Left ventricle myocardium inferior (tissue), 1 donor: ENCODE measurements at regions not wholly inside any gene's neighbourhood (a gene's known extent, or its start where the extent isn't known, plus 50 kb on each side); places are given as distances from the start of the nearest gene placed in this dataset.

Experiments used
- DNase-seq: peaks from one replicate; pipeline ENCODE4 v3.0.0-alpha.2; 2020
- H3K27ac ChIP-seq: fragments of 200-600 bp; replicated peaks from 2 replicates; pipeline ENCODE4 v1.8.0; 2021
- H3K27me3 ChIP-seq: fragments of 200-600 bp; 2 replicates; pipeline ENCODE4 v1.8.0; 2021; ENCODE audit warnings: low read depth
- H3K36me3 ChIP-seq: fragments of 200-600 bp; 2 replicates; pipeline ENCODE4 v1.8.0; 2021
- H3K4me1 ChIP-seq: fragments of 200-600 bp; 2 replicates; pipeline ENCODE4 v1.8.0; 2021
- H3K4me3 ChIP-seq: fragments of 200-600 bp; 2 replicates; pipeline ENCODE4 v1.8.0; 2021; ENCODE audit warnings: mild to moderate bottlenecking, moderate library complexity
- H3K9me3 ChIP-seq: fragments of 200-600 bp; replicated peaks from 2 replicates; pipeline ENCODE4 v1.8.0; 2021
- intact Hi-C: fragments of 100-400 bp; cut with micrococcal nuclease; formaldehyde crosslinking; loops from one replicate; pipeline ENCODE4 v1.11.0; 2022
- TF ChIP-seq, protein P1 (sequence below): fragments of 200-600 bp; IDR thresholded peaks from 2 replicates; pipeline ENCODE4 v1.8.0; 2021; ENCODE audit warnings: antibody characterized with exemption, mild to moderate bottlenecking, borderline replicate concordance
- donor health status: DM: no; HTN: yes; CAD: no; lungs with severe emphysema.

DNA sequence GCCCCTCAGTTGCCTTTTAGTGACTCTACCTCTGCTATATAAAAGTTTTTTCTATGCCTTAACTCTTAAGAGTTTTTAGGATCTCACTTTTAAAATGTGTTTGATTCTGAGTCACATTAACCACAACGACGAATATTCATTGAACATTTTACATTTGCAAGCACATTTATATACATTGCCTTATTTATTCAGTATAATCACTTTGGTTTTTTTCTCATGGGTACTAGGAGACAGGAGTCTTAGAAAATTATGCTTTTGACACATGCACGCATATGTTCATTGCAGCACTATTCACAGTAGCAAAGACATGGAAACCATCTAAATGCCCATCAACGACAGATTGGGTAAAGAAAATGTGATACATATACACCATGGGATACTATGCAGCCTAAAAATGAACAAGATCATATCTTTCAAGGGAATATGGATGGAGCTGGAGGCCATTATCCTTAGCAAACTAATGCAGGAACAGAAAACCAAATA, 236.9 kb upstream of the SPAG17 start:
- TF ChIP-seq, protein P1, sequence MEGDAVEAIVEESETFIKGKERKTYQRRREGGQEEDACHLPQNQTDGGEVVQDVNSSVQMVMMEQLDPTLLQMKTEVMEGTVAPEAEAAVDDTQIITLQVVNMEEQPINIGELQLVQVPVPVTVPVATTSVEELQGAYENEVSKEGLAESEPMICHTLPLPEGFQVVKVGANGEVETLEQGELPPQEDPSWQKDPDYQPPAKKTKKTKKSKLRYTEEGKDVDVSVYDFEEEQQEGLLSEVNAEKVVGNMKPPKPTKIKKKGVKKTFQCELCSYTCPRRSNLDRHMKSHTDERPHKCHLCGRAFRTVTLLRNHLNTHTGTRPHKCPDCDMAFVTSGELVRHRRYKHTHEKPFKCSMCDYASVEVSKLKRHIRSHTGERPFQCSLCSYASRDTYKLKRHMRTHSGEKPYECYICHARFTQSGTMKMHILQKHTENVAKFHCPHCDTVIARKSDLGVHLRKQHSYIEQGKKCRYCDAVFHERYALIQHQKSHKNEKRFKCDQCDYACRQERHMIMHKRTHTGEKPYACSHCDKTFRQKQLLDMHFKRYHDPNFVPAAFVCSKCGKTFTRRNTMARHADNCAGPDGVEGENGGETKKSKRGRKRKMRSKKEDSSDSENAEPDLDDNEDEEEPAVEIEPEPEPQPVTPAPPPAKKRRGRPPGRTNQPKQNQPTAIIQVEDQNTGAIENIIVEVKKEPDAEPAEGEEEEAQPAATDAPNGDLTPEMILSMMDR, result no peak
- H3K4me3 ChIP-seq, result no peak overlapping the region
- intact Hi-C loops, result no loop called here
- H3K27me3 ChIP-seq, result no peaks in the 10 kb centered on the region
- no peaks in the 10 kb centered on the region for H3K9me3 ChIP-seq
- H3K4me1 ChIP-seq, result no peaks in the 10 kb centered on the region
- no peak for DNase-seq
- no peak overlapping the region for H3K27ac ChIP-seq
- H3K36me3 ChIP-seq, result no peaks in the 10 kb centered on the region

DNA sequence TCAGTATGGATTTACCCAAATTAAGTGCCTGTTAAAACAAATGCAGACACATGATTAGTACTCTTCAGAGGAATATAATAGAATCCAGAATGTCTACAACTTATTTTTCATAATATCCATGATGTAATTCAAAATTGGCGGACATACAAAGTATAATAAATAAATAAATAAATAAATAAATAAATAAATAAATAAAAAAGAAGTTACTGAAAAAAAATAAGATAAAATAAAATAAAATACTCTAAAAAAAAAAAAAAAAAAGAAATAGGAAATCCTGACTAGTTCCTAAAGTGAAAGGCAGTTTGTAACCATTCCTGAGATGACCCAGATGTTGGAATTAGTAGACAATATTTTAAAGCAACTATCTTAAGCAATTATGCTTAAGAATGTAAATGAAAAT, 219.0 kb upstream of the SPAG17 start:
- Histone ChIP-seq H3K27ac (no peak overlapping the region), H3K27me3 (no peaks in the 10 kb centered on the region), H3K4me1 (no peaks in the 10 kb centered on the region), H3K36me3 (no peaks in the 10 kb centered on the region), H3K4me3 (no peak overlapping the region), H3K9me3 (peaks cover 31% of the 10 kb centered on the region)
- TF ChIP-seq, protein P1, result no peak
- no peak for DNase-seq
- intact Hi-C loops, result no loop called here

DNA sequence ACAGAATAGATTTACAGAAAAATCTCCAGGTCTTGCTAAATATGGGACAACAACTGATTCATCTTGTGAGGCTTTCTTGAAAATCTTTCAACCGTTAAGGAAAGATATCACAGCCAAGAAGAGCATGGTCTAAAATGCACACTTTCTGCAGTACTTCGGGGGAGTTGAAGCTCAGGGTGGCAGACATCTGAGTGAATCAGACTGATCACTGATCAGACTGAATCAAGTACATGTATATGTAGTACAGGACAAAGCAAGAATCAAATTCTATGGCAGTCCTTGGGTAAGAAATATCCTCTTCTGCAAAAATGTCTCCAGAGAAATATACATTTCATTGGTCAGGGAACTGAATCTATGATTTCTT, 212.4 kb upstream of the SPAG17 start:
- Histone ChIP-seq H3K4me3 (no peak overlapping the region), H3K27me3 (no peaks in the 10 kb centered on the region), H3K36me3 (no peaks in the 10 kb centered on the region), H3K9me3 (no peaks in the 10 kb centered on the region), H3K4me1 (peaks cover 5% of the 10 kb centered on the region), H3K27ac (no peak overlapping the region)
- DNase-seq, result no peak
- intact Hi-C loops, result no loop called here
- TF ChIP-seq, protein P1, result no peak

DNA sequence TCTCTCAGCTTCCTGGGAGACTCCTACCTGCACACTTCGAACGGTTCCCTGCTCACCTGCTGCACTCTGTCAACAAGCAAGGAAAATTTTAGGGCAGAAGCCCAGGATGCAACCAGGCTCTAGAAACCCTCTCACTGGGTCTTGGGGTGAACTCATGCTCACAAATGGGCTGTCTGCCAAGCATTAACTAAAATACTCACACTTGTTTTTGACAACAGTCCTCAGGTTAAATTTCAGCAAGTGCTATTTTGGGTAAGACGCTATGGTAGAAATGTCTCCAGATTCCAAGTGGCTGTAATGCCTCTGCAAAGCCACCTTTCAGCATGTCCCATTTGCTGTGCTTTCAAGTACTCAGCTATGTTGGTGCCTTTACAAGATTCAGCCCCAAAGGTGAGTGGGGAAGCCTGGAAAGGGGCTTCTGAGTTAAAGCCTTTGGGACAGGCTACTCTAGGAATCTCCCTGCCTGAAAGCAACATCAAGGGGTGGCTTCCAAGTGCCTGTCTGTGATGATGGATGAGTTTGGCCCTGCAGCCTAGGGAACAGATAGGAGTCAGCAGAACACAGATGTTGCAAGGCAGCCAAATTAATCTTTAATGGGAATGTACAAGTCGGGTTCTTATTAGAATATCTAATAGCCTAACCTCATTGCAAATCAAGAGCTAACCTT, 211.9 kb upstream of the SPAG17 start:
- Histone ChIP-seq H3K27me3 (no peaks in the 10 kb centered on the region), H3K27ac (no peak overlapping the region), H3K4me1 (peaks cover 5% of the 10 kb centered on the region), H3K9me3 (no peaks in the 10 kb centered on the region), H3K4me3 (no peak overlapping the region), H3K36me3 (no peaks in the 10 kb centered on the region)
- intact Hi-C loops, result no loop called here
- no peak for DNase-seq
- TF ChIP-seq, protein P1, result no peak

DNA sequence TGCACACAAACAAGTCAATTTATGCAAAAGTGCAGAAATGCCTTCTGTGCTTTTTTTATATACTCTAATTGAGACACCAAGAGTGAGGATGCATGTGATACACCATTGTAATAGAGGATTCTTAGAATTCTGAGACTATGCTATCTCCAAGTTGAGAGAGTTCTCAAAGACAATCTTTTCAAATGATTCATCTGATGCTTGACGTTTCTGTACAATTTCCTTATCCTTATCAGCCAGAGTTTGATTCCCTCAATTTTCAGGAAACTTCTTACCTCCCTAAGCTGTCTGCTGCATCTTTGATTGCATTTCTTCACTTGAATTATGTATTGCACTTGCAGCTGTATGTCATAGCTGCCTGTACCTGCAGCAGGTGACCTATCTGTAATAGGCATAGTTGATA, 211.3 kb upstream of the SPAG17 start:
- no peak overlapping the region for H3K27ac ChIP-seq
- H3K36me3 ChIP-seq, result no peaks in the 10 kb centered on the region
- peaks cover 5% of the 10 kb centered on the region for H3K4me1 ChIP-seq
- no peaks in the 10 kb centered on the region for H3K9me3 ChIP-seq
- H3K27me3 ChIP-seq, result no peaks in the 10 kb centered on the region
- DNase-seq, result no peak
- TF ChIP-seq, protein P1, result no peak
- no peak overlapping the region for H3K4me3 ChIP-seq
- intact Hi-C loops, result no loop called here
